22Rv1 (cell line): ENCODE measurements at regions not wholly inside any gene's neighbourhood (a gene's known extent, or its start where the extent isn't known, plus 50 kb on each side); places are given as distances from the start of the nearest gene placed in this dataset.

Experiments used
- H3K27ac ChIP-seq: fragments of 450-650 bp; 2 replicates; pipeline ENCODE4 v1.5.1; 2017
- CTCF ChIP-seq: fragments of 450-650 bp; IDR thresholded peaks from 2 replicates; pipeline ENCODE4 v1.5.1; 2017; ENCODE audit warnings: mild to moderate bottlenecking
- ZFX ChIP-seq: fragments of 450-650 bp; IDR thresholded peaks from 2 replicates; pipeline ENCODE4 v1.6.1; 2017; ENCODE audit warnings: antibody characterized with exemption, borderline replicate concordance

- no peak for TF ChIP-seq CTCF
- TF ChIP-seq ZFX = no peak
- H3K27ac ChIP-seq = peak overlapping the region; percentile 89
Observed at GRCh38 chr6:105606831-105607463, 204.1 kb upstream of the PREP start.

- no peak overlapping the region for H3K27ac ChIP-seq
- TF ChIP-seq ZFX (no peak), CTCF (no peak)
Observed at GRCh38 chr6:105604587-105604884, 201.7 kb upstream of the PREP start.

GRCh38 chr6:105603788-105604586 is 201.1 kb upstream of the PREP start:
- no peak overlapping the region for H3K27ac ChIP-seq
- no peak for TF ChIP-seq ZFX
- TF ChIP-seq CTCF = no peak

GRCh38 chr6:105601541-105602236 is 198.8 kb upstream of the PREP start:
- H3K27ac ChIP-seq = no peak overlapping the region
- TF ChIP-seq ZFX (no peak), CTCF (no peak)

- TF ChIP-seq ZFX = no peak
- no peak for TF ChIP-seq CTCF
- no peak overlapping the region for H3K27ac ChIP-seq
Observed at GRCh38 chr6:105600336-105601260, 197.7 kb upstream of the PREP start.

- H3K27ac ChIP-seq = no peak overlapping the region
- TF ChIP-seq CTCF (no peak), ZFX (no peak)
Observed at GRCh38 chr6:105598264-105598663, 195.4 kb upstream of the PREP start.
